GM19438 (cell line): ENCODE measurements at regions not wholly inside any gene's neighbourhood (a gene's known extent, or its start where the extent isn't known, plus 50 kb on each side); places are given as distances from the start of the nearest gene placed in this dataset.

Experiments used
- ATAC-seq: cut with Tn5 transposase; IDR thresholded peaks from one replicate; pipeline ENCODE4 v1.9.1; 2021; ENCODE audit warnings: low read depth; ENCODE audit not compliant: unreplicated experiment

DNA sequence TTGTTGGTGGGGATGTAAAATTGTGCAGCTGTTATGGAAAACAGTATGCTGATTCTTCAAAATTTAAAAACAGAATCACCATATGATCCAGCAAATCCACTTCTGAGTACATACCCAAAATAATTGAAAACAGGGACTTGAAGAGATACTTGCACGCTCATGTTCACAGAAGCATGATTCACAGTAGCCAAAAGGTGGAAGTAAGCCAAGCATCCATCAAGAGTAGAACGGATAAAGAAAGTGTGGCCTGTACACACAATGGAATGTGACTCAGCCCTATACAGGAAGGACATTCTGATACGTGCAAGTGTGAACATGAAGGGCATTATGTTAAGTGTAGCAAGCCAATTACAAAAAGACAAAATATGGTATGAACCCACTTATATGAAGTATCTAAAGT is 696.7 kb upstream of the CELF2 start:
- ATAC-seq: no peak

DNA sequence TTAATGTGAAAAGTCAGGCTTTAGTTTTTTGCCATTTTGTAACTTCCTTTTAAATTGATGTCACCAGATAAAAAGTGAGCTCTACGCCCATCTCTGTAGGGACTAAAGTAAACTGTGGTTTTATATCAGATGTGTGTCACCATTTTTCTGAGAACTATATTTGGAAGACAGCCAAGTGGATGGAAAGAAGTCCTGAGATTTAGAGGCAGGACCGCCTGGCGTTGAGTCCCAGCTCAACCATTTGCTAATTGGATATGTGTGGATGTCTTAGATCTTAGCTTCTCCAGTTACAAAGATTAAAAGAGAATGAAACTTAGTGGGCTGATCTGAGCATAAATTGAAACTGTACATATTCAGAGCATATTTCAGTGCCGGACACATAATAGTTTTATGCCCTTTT is 691.6 kb upstream of the CELF2 start:
- ATAC-seq: no peak

DNA sequence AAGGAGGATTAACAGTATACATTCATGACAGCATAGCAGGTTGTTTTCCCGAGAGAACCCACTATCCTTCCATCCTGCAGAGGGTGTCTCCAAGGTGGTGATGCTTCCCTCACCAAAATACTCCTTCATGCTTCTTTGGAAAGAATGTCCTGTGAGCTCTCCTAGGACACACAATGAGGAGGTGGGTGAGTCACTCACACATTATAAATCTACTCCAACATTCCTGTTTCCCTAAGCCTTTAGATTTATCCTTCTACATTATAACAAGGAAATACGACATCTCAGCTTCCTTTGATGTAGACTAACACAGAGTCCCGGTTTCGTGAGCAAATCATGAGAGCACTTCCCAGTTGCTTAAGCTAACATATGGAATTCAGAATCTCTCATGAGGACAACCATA is 689.7 kb upstream of the CELF2 start:
- ATAC-seq: no peak

DNA sequence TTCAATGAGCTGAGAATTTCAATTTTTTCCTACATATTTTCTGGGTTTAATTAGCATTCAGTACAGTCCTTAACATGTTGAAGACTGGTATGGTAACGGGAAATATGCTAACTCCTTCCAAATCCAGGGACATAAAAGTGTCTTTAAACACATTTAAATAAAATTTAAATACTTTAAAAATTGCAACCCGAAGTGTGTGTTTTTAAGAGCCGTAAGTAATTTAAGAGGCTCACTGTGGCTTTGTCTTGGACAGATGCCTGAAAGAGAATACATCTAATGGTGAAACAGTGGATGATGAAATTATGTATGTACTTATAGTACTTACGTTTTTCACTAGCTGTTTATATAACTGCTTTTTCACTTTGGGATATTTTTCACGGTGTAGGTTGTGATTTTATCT is 687.3 kb upstream of the CELF2 start:
- no peak for ATAC-seq

DNA sequence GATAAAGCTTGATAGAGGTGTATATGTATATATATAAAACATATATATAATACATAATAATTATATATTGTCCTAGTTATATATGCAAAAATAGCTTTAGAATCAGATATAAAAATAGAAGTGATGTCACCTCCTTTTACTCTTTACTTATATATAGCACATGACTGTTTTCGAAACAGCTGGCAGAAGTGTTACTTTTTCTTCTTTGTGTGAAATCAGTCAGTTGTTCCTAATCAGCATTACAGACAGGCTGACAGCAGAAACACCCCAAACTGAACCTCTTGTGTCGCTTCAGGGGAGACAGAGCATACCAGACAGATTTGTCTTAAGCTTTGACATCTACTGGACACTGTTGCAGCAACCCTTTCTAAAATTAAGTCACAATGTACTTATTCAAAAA is 684.9 kb upstream of the CELF2 start:
- no peak for ATAC-seq

DNA sequence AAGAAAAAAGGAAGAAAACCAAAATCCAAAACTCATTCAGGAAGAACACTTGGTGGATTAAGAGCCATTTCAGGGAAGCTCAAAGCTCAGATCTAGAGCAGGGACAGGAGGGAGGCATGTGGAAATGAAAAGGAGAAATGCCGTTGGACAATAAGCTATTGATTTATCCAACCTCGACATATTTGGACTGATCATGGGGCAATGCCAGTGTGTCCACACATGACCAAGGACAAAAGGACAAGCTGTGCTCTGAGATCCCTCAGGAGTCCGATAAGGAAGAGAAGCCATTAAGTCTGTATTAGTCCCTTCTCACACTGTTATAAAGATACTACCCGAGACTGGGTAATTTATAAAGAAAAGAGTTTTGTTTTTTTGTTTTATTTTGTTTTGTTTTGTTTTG is 684.0 kb upstream of the CELF2 start:
- ATAC-seq: no peak

DNA sequence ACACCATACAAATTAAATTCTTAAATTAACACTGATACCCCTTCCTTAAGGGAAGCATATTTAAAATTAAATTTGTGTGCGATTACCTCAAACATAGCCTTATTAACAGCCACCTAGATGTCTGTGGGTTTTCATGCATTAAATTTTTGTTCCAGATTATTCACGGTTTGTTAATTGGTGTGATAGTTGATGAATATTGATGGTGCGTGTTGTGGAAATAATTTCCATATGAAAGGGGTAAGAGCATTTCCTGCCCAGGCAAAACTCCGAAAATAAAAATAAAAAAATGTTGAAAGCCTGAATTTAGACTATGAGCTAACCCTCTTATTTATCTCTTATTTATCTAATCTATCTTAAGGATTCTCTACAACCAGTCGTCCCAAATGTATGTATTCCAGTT is 679.3 kb upstream of the CELF2 start:
- no peak for ATAC-seq

DNA sequence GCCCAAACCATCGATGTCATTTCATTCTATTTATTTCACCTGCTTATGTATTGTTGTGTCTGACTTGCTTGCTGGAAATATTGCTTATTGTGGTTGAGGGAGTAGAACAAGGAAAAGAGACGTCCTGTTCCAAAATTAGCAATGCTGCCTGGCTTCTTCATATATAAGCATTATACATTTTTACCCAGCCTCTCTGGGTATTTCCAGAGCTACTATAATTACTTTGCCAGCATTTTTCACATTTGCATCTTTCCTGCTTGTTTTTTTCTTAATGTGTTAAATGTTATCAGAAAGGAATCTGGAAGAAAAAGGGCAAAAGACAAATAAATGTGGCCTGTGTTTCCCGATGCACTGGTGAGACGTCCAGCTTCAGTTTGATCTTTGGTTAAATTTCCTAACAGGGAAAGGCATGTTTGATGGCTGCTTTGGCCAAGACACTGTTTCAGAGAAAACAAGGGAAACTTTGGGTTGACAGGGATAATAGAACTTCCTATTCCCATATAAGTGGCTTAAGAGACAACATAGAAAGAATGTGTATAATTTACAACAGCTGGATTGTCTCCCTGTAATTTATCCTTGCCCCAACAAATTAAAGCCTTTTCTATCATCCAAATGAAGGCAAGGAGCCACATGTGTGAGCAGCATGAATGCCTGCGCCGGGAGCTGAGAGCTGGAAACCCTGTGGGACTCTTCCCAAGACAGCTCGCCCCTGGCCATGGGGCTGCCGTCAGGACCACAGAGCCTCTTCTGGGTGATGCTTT is 671.1 kb upstream of the CELF2 start:
- ATAC-seq: no peak

DNA sequence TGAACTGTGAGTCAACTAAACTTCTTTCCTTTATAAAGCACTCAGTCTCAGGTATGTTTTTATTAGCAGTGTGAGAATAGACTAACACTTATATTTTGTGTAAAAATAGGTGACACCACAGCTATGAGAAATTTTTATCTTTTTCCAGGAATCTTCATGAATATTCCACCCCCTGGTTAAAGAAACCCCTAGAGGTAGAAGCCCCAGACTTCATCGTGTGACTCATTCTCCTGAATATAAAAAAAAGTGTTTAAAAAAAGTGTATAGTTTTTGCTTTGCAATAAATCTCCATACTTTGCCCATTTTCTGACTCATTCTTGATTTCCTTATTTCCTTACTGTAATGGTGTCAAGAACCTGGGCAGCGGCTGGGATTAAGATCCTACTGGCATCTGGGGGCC is 667.6 kb upstream of the CELF2 start:
- no peak for ATAC-seq

DNA sequence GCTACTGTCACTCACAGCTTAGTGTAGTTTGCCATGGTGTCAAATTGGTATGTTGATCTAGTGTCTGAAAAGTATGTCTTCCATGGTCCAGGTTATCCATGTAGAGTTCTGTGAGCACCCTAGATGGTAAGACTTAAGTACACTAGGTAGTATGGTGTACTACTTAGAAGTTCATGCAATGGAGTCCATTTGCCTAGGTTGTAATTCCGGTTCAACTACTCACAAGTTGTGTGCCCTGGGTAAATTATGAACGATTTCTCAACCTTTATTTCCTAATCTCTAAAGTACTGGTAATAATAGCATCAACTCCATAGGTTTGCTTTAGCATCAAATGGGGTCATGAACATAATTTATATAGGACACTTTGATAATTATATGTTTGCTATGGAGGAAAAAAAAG is 666.2 kb upstream of the CELF2 start:
- ATAC-seq: no peak

DNA sequence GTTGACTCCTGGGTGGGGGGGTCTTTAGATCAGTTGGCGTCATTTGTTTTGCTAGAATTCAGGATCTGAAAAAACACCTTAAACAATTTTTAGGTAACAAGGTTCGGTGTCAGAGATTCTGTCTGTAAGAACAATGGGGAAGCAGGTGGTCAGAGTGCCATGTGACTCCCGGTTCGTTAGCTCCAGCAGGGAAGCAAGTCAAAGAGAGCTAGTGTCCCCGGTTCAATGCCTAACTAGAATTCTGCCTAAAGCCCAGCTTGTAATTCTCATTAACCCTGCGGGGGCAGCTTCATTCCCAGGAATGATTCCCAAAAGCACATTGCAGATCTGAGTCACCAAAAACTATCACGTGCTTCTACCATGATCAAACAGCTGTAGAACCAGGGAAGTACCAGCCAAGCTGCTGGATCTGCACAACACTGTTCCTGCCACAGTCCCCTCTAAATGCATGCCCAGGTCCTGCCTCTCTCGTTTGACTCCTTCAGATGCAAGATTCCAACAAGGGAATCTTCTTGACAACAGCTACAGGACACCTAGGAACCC is 664.3 kb upstream of the CELF2 start:
- no peak for ATAC-seq

DNA sequence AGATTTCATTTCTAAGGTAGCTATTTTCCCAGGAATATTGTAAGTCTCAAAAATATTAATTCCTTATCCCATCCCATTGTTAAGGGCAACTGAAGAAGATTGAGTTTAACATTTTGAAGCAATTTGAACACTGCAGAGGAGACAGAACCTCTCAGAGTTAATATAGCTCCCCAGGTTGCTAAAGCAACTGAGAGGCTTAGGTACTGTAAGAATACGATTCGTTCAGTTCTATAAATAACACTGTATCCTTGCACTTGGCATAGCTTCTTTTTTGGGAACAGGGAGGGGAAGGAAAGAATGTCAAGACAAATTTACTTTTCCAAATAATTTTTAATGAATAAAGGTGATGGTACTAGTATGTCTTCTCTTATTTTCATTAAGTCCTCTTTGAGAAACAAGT is 658.4 kb upstream of the CELF2 start:
- ATAC-seq: no peak

DNA sequence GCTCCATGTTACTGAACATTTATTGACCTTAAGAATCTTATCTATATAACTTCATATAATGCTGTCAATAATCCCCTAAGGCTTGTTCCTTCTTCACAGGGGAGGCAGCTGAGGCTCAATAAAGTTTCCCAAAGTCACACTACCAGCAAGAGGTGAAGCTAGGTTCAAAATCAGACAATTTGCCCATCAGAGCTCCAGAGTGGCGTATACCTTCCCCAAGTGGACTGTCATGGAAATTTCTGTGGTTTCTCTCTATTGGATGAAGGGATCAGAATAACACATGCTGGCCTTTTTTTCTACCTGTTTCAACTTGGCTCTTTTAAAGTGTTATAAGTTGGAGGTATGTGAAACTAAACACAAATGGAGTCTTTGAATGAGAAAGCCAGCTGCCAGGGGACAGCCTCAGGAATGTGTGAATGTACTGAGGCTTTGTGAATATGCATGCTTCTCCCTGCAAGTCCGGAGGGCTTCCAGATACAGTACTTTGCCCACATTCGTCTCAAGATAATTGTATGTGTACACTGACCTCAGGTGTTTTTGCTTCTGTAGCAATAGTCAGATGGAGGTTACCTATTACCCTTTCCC is 656.3 kb upstream of the CELF2 start:
- no peak for ATAC-seq

DNA sequence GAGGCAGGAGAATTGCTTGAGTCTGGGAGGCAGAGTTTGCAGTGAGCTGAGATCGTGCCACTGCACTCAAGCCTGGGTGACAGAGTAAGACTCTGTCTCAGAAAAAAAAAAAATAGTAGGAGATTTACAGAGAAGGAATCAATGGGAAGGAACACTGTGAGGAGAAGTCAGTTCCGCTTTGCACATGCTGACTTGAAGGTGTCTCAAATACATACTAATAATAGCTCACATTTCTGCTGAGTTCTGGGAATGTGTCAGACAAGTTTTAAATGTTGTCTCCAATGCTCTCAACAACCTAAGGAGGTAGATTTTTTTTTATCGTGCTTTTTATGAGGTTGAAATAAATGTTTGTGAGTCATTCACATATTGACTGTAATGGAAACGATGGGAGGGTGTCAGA is 654.9 kb upstream of the CELF2 start:
- ATAC-seq: no peak

DNA sequence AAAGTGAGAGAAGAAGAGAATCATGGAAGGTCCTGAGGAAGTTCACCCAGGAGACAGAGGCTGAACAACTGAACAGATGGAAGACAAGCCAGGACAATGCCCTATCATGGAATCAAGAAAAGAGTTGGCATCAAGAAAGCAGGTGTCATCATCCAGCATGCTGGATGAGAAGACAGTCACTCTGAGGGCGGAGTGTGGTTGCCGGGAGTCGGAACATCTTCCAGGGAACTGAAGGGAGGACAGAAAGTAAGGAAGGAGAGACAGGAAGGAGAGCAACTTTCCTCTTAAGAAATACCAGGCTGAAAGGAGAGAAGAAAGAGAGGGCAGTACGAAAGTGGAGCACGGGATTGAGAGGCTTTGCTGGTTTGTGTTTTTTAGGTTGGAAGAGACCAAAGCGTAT is 654.5 kb upstream of the CELF2 start:
- ATAC-seq: no peak

DNA sequence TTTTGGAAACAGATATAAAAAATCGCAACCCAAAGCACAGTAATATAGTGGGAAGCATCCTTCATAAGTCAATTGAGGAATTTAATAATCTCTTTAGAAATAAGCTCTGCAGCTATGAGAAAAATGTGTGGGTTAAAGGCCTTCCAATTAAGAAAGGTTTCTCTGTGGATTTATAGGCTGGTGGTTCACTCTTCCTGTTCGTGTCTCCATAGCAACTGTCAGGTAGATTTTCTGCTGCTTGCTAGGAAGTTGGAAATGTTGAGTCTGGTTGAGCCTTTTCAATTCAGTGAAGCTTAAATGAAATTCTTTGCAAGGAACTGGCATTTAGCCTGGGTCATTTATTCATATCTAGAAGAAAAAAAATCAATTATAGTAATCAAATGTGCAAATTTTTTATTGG is 652.8 kb upstream of the CELF2 start:
- no peak for ATAC-seq

DNA sequence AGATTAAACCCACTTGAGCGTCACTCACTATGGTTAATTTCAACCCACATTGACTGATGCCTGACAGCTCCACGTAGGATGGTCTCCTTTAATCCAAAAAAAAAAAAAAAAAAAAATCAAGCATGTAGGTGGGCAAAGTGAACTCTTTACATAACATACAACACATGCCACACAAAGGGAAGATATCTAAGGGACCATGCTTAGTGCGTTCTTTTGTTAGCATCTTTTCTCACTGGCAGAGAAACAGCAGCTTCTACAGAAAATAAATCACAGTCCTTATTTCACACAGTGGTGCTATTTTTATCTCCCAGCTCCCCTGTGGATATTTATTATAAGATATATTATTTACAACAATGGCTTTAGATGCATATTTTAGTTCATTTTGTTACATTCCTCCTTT is 652.0 kb upstream of the CELF2 start:
- no peak for ATAC-seq

DNA sequence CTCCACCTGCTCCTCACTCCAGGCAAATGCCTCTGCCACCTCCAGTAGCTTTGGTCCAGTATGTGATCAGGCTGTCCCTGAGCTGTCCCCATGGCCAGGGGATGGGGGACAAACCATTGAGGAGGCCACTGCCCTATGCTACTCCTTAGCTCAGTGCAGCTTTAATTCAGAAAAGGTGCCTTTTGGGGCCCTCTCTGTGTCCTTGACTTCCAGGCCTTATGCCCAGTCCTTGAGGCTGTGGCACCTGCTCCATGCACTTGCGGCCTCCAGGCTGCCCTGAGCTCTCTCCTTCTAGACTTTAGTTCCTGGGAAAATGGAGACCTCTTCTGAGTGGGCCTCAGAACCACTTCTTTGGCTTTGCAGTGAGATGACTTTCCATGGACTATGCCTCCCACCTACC is 650.8 kb upstream of the CELF2 start:
- ATAC-seq: no peak

DNA sequence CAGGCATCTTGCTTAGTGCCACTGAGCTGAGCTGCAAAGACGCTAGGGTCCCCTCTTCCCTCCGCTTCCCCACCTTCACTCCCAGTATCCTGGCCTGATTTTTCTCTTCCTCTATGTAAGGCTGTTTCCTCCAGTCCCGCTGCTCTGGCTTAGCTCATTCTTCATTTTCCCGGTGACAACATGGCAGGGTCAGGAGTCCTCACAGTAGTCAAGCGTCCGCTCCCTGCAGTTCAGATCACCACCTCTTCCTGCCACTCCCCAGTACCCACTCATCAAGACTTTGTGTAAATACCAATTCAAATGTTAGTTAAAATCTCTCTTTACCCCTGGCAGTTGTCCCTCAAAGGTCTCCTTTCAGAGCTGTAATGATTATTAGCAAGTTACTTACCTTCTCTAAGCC is 650.4 kb upstream of the CELF2 start:
- no peak for ATAC-seq

DNA sequence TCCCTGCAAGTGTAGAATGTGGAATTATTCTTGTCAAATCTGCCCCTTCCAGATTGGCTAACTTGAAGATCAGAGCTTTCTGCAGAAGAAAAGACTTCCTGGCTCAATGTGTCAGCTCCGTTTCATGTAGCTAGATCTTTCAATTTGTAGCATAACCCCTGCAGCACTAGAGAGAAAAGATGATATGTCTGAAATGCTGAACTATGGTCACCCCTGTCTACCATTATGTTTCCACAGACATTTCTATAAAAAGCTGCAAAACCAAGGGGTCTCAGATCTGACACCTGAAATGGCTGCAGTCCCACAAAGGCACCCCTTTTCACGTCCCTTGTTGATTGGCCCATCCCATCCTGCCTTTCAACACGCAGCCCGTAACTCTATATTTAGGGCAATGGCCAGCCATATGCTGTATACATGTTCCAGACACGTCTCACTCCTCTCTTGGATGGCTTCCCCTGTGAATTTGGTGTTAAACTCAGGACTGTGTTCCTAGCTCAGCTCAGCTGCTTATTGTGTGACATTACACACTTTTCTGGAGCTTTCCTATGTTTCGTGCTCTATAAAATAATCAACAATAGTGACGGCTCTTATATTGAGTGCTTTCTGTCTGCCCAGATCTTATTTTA is 648.6 kb upstream of the CELF2 start:
- ATAC-seq: no peak

DNA sequence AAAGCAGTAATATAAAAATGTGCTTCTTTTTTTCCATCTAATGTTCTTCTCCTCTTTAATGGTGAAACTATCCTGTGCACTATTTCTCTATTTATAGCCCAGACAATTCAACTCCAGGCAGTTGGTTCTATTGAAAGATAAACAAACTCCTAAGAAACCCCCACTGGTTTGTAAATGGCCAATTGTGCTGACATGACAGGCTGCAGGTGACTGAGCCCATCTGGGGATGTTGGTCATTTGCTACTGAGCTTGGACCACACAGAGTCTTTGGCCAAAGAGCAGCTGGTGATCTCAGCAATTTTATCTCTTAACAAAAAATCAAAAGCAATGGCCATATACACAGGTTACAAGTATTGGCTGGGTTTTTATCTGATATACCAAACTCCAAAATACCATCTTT is 631.8 kb upstream of the CELF2 start:
- no peak for ATAC-seq

DNA sequence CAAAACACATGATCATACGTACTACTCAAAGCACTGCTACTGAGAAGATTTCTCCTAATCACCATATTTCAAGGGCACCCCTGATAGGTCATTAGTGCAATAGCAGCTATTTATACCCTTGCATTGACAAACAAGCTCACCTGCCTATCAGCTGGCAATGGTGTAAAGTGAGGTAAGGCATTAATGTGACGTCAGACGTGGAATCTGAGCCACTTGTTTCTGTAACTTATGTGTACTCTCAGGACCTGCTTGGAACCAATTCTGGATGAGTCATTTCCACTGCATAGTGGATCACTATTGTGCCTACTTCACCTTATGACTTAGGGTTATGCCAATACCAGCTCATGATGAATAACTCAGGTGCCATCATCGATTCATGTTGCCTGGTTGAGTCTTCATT is 628.5 kb upstream of the CELF2 start:
- ATAC-seq: no peak
